HG03196 (cell line): ENCODE measurements at regions not wholly inside any gene's neighbourhood (a gene's known extent, or its start where the extent isn't known, plus 50 kb on each side); places are given as distances from the start of the nearest gene placed in this dataset.
"Not testable (repeated sequence)": the region's sequence is repeated elsewhere in the genome, so short reads cannot be mapped to it uniquely, and the experiment has no call there.

Experiments used
- ATAC-seq: cut with Tn5 transposase; IDR thresholded peaks from one replicate; pipeline ENCODE4 v1.9.1; 2021; ENCODE audit not compliant: unreplicated experiment

GRCh38 chr1:91099746-91100621, 78.1 kb upstream of the ZNF644 start:
- no peak for ATAC-seq

DNA sequence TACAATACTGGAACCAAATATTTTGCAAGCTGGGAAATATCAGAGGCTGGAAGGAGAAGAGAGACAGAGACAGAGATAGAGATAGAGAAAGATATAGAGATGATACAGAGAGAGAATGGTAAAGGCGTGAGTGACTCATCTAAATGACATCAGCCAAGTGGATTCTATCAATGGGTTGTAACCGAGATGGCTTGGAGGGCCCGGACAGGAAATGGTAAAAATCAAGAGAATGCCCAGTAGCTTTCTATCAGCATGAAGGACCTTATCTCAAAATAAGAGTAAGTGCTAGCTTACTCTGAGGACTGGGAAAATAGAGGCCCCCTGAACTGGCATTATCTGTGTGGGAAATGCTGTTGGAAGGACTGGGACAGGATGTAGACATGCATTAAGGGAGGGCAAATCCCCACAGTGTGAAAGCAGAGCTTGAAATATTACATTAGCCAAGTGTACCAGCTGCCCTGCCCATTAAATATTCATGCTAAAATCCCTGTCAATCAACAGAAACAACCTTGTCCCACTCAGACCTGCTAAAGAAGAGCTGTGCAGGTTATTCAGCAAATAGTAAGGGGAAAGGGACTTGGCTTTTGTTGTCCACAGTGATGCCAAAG, 76.6 kb upstream of the ZNF644 start:
- no peak for ATAC-seq

GRCh38 chr1:91095321-91095720, 73.5 kb upstream of the ZNF644 start:
- not testable (repeated sequence) for ATAC-seq

DNA sequence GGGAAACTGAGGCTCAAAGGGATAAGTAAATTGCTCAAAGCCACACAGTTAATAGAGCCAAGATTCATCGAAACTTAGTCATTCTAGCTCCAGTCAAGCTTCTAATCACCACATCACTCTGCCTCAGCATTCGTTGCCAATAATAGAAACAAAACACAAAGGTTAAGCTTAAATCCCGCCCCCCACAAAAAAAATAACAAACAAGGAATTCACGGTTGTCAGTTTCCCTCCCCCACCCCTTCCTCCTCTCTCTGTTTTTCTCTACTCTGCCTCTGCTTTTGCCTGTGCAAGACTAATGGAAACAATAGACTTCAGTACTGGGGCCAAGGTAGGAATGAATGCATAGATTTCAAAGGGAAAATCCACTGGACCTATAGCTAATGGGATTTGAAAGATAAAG, 70.7 kb upstream of the ZNF644 start:
- ATAC-seq = no peak

DNA sequence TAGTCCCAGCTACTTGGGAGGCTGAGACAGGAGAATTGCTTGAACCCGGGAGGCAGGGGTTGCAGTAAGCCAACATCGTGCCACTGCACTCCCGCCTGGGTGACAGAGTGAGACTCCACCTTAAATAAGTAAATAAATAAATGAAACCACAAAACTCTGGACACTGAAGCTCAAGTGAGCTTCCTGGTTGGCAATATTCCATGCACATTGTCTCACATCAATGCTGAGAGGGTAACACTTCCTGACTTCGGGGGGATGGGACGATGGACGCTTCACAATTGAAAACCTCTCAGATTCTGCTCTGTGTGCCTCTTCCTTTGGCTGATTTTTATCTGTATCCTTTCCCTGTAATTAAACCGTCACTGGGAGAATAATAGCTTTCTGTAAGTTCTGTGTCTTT, 70.0 kb upstream of the ZNF644 start:
- ATAC-seq = no peak

DNA sequence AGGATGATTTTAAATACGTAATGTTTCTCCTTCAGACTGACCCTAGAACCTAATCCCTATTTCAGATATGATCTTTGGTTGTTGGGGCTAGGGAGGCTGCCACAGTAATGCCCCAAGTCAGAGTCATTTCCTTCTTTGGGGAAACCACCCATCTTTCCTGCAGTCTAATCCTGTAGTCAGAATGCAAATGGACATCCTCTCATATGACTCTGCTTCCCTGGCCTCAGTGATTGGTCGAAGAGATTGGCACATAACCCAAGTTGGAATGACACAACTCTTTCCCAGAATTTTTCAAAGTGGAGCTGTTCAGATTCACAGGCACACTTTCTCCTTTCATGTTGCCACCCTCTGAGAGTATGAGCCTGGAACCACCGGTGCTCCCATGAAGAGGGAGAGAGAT, 58.8 kb upstream of the ZNF644 start:
- no peak for ATAC-seq

GRCh38 chr1:91078859-91079258, 57.0 kb upstream of the ZNF644 start:
- no peak for ATAC-seq

DNA sequence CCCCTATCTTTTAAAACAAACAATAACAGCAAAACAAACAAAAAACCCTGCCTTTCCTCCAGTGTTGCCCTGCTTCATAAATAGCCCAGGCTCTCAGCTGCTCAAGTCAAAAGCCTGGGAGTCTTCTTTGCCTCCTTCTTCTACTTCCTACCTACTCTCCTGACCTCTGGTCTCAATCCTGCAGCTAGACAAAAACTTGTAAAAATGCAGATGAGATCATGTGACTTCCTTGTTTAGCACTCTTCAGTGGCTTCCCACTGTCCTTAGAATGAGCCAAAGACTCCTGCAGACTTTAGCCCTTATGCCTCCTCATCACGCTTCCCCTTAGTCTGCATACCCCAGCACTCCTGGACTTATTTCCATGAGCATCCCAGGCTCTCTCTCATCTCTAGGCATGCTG, 55.0 kb upstream of the ZNF644 start:
- no peak for ATAC-seq

DNA sequence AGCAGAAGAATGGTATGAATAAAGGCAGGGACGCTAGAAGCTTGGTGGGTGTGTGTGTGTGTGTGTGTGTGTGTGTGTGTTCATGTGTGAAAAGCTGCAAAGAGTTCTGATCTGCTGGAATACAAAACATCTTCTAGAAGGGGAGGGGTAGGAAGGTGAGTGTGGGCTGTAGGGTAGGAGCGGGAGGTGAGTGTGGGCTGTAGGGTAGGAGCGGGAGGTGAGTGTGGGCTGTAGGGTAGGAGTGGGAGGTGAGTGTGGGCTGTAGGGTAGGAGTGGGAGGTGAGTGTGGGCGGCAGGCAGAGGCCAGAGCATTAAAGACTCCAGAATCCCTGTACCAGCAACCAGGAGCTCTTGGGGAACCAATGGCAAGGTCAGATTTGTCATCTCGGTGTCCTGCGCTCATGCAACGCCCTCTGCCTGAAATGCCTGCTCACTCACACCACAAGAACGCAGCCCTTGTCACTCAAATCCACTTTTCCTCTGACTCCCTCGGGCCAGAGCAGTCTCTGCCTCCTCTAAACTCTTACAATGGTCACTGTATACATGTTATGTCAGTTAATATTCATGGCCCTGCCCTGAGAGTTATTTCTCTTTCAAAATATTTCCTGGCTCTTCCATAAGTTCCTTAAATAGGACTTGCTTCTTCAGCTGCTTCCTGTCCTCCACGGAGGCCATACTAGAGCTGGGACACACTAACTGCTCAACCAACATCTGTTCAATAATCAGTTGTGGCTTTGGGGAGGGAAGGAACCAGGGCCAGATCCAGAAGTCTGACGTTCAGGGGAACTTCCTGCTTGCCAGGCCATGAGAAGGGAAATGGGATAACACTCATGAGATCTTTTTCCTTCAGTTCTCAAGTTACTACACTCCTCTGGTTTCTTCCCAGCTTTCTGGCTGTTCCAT, 53.6 kb upstream of the ZNF644 start:
- no peak for ATAC-seq

DNA sequence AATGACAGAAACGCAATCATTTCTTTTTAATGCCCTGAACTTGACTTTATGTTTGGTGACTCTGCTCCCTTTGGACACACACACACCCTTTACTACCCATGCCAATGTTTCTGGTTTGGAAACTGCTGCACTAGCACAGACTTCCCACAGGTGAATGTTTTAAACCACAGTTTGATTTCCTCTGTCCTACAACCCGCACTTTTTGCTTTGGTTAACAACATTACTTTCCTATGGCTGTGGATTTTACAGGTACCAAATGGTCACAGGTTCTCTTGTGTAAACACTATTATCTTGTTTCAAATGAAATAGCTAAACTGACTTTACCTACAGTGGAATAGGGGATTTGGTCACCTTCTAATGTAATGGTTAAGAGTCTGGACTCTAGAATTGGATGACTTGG, 51.5 kb upstream of the ZNF644 start:
- no peak for ATAC-seq

DNA sequence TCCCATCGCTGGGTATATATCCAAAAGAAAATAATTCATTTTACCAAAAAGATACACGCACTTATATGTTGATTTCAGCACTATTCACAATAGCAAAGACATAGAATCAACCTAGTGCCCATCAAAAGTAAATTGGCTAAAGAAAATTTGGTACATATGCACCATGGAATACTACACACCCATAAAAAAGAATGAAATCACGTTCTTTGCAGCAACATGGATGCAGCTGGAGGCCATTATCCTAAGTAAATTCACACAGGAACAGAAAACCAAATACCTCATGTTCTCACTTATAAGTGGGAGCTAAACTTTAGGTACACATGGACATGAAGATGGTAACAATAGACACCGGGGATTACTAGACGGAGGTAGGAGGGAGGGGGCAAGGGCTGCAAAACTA, 50.0 kb upstream of the ZNF644 start:
- no peak for ATAC-seq
